Endothelial cell (in vitro differentiated cells): ENCODE measurements at regions not wholly inside any gene's neighbourhood (a gene's known extent, or its start where the extent isn't known, plus 50 kb on each side); places are given as distances from the start of the nearest gene placed in this dataset.

ENCODE experiments used
- DNase-seq: peaks from one replicate; pipeline ENCODE4 v3.0.0; 2021; ENCODE audit warnings: low spot score
- H3K27ac Mint-ChIP-seq: one replicate; pipeline ENCODE4 v1.8.0; 2021; ENCODE audit warnings: mixed read lengths, inconsistent platforms; ENCODE audit not compliant: unreplicated experiment
- H3K27me3 Mint-ChIP-seq: one replicate; pipeline ENCODE4 v1.8.0; 2021; ENCODE audit warnings: mild to moderate bottlenecking, moderate library complexity, mixed read lengths, inconsistent platforms; ENCODE audit not compliant: unreplicated experiment
- H3K36me3 Mint-ChIP-seq: one replicate; pipeline ENCODE4 v1.8.0; 2021; ENCODE audit warnings: mild to moderate bottlenecking, low read depth, mixed read lengths, inconsistent platforms; ENCODE audit not compliant: unreplicated experiment
- H3K4me1 Mint-ChIP-seq: one replicate; pipeline ENCODE4 v1.8.0; 2021; ENCODE audit warnings: mild to moderate bottlenecking, mixed read lengths, inconsistent platforms; ENCODE audit not compliant: unreplicated experiment
- H3K4me3 Mint-ChIP-seq: one replicate; pipeline ENCODE4 v1.8.0; 2021; ENCODE audit warnings: mild to moderate bottlenecking, mixed read lengths, inconsistent platforms; ENCODE audit not compliant: unreplicated experiment
- H3K9me3 Mint-ChIP-seq: one replicate; pipeline ENCODE4 v1.8.0; 2021; ENCODE audit warnings: mixed read lengths, inconsistent platforms; ENCODE audit not compliant: unreplicated experiment
- TF ChIP-seq, protein P1 (sequence below): fragments of 200-600 bp; sonication (generic); IDR thresholded peaks from one replicate; pipeline ENCODE4 v1.5.0; 2021; ENCODE audit warnings: antibody characterized with exemption; ENCODE audit not compliant: unreplicated experiment

GRCh38 chr14:101457301-101457935 lies 103.9 kb upstream of the DIO3 start:
- TF ChIP-seq, protein P1, sequence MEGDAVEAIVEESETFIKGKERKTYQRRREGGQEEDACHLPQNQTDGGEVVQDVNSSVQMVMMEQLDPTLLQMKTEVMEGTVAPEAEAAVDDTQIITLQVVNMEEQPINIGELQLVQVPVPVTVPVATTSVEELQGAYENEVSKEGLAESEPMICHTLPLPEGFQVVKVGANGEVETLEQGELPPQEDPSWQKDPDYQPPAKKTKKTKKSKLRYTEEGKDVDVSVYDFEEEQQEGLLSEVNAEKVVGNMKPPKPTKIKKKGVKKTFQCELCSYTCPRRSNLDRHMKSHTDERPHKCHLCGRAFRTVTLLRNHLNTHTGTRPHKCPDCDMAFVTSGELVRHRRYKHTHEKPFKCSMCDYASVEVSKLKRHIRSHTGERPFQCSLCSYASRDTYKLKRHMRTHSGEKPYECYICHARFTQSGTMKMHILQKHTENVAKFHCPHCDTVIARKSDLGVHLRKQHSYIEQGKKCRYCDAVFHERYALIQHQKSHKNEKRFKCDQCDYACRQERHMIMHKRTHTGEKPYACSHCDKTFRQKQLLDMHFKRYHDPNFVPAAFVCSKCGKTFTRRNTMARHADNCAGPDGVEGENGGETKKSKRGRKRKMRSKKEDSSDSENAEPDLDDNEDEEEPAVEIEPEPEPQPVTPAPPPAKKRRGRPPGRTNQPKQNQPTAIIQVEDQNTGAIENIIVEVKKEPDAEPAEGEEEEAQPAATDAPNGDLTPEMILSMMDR, result no peak
- Mint-ChIP-seq H3K27me3 (peaks cover 7% of the 10 kb centered on the region), H3K27ac (no peak overlapping the region), H3K9me3 (no peaks in the 10 kb centered on the region), H3K4me3 (no peak overlapping the region), H3K4me1 (no peaks in the 10 kb centered on the region), H3K36me3 (no peaks in the 10 kb centered on the region)
- no peak for DNase-seq

DNA sequence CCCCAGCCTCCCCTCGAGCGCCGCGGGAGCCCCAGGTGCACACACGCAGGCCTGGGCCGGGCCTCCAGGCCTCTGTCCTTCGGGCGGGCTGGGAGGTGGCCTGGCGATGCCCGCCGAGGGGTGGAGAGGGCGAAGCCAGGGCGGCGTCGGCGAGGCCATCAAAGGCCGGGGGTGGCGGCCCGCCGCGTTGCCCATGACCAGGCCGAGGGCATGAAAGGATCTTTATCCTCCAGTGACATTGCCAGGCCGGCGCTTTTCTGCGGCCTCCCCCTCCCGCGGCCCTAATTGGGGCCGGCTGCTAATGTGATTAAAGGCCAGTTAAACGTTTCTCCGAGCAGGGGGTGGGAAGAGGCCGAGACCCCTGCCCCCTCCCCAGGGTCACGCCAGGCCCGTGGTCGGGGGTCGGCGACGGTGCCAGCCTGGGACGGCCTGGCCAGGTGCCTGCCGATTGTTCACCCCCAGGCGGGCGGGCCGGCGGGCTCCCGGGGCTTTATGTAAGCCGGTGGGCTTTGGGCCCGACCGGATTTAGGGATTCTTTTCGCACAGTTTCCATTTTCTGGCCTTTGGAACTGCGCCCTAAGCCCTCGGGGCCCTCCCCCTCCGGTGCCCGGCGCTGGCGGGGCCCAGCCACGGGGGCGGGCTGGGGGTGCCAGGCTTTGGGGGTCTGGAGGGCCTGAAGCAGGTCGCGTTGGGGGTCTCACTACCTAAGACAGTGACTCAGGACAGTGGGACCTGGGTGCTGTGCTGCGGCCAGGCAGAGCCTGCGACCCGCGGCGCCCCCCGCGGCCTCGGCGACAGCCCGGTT lies 103.2 kb upstream of the DIO3 start:
- Mint-ChIP-seq H3K27ac (no peak overlapping the region), H3K4me3 (no peak overlapping the region), H3K36me3 (no peaks in the 10 kb centered on the region), H3K4me1 (no peaks in the 10 kb centered on the region), H3K9me3 (no peaks in the 10 kb centered on the region), H3K27me3 (peaks cover 7% of the 10 kb centered on the region)
- DNase-seq, result no peak
- TF ChIP-seq, protein P1, result no peak

DNA sequence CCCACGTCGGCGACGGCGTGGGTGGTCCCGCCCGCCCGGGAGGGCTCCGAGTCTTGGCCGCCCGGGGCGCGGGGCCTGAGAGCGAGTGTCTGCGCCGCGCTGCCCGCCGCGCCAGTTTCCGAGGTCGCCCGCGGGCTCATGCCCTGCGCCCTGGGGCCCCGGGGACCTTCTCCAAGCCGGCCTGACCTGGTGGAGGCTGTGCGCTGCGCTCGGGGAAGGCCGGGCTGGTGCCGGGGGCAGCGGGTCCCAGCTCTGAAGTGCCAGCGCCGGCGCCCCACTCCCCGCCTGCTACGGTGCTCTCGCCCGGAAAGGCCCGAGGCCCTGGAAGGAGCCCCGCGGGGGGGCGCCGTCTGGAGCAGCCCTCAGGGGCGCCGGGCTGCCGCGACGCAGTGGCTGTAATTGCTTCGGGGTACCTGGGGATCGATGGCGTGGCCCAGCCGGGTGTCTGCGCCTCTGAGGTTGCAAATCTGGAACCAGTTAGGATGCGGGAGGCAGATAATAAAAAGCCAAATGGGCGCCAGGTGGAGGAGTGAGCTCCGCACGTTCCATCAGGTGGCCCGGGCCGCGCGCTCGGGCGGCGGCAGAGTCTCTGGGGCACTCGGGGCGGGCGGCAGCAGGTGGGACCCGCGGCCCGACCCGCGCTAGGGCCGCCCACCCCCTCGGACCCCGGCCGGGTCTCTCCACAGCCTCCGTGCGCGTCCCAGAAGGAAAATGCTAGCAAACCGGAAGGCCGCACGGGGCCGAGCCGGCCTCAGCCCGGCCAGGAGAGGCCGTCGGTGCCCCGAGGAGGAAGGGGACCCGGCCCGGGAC lies 102.3 kb upstream of the DIO3 start:
- TF ChIP-seq, protein P1, result no peak
- H3K27me3 Mint-ChIP-seq, result peaks cover 7% of the 10 kb centered on the region
- no peaks in the 10 kb centered on the region for H3K9me3 Mint-ChIP-seq
- no peak overlapping the region for H3K4me3 Mint-ChIP-seq
- H3K36me3 Mint-ChIP-seq, result no peaks in the 10 kb centered on the region
- no peaks in the 10 kb centered on the region for H3K4me1 Mint-ChIP-seq
- DNase-seq, result no peak
- H3K27ac Mint-ChIP-seq, result no peak overlapping the region

DNA sequence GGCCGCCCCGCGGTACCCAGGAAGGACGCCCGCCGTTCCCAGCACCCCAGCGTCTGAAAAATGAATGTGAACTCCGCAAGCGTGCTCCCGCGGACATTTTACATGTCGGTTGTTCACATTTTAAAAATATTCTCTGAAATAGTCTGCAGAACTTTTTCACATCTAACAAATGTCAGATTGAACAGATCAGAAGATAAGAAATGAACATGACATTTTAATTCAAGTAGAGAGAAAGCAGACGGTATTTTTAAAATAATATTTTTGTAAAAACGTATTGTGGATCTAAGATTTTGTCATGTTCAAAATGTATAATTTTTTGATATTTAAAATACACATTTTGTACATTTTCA lies 101.8 kb upstream of the DIO3 start:
- no peak for DNase-seq
- no peak overlapping the region for H3K4me3 Mint-ChIP-seq

More for the DNA sequence above, 101.8 kb upstream of the DIO3 start:
- Mint-ChIP-seq H3K4me1 (no peaks in the 10 kb centered on the region), H3K9me3 (no peaks in the 10 kb centered on the region), H3K27ac (no peak overlapping the region), H3K36me3 (no peaks in the 10 kb centered on the region), H3K27me3 (peaks cover 7% of the 10 kb centered on the region)
- TF ChIP-seq, protein P1, result no peak
